ENCODE measurements at regions not wholly inside any gene's neighbourhood (a gene's known extent, or its start where the extent isn't known, plus 50 kb on each side); places are given as distances from the start of the nearest gene placed in this dataset.

GRCh38 chr1:38129971-38130370 lies 83.4 kb upstream of the POU3F1 start:
- TF ChIP-seq EZH2phosphoT487 (IDR thresholded peaks at IDR 0.05; ENCODE audit: borderline replicate concordance): no peak
- no peak for TF ChIP-seq CTCF (IDR thresholded peaks at IDR 0.05 in 2 of 3, conservative IDR thresholded peaks at IDR 0.05 in 1 of 3; ENCODE audit: borderline replicate concordance in 1 of 3, insufficient read depth in 1 of 3, low read depth in 2 of 3, low read length in 2 of 3)
- TF ChIP-seq YY1 (IDR thresholded peaks at IDR 0.05; ENCODE audit: extremely low read depth, insufficient replicate concordance, low read depth, low read length): no peak
- no peak for TF ChIP-seq POLR2AphosphoS5 (IDR thresholded peaks at IDR 0.05; ENCODE audit: low read depth, low read length)
- TF ChIP-seq POLR2A (IDR thresholded peaks at IDR 0.05; ENCODE audit: borderline replicate concordance, extremely low read depth, insufficient read depth, insufficient read length): no peak
